Liver (tissue), 8 donors: ENCODE measurements at regions not wholly inside any gene's neighbourhood (a gene's known extent, or its start where the extent isn't known, plus 50 kb on each side); places are given as distances from the start of the nearest gene placed in this dataset.

Source experiments
- DNase-seq: peaks from one replicate; pipeline ENCODE4 v3.0.0-alpha.2; 2017; ENCODE audit warnings: low spot score
- H3K27ac ChIP-seq, 2 donors: one replicate each; pipeline ENCODE4 v1.7.0; 2013; ENCODE audit warnings: inconsistent platforms in 2 of 2, low read length in 2 of 2, control low read depth in 1 of 2, low read depth in 1 of 2, mild to moderate bottlenecking in 1 of 2
- H3K27me3 ChIP-seq, 4 donors: one replicate each; pipeline versions ENCODE4 v1.6.1 to v1.7.0; 2013; ENCODE audit warnings: low read length in 3 of 4, inconsistent platforms in 1 of 4, mild to moderate bottlenecking in 1 of 4, moderate library complexity in 1 of 4; ENCODE audit not compliant: control insufficient read depth in 4 of 4, insufficient read depth in 4 of 4
- H3K36me3 ChIP-seq, 4 donors: one replicate each; pipeline versions ENCODE4 v1.6.1 to v1.7.0; 2013; ENCODE audit warnings: low read length in 3 of 4, mild to moderate bottlenecking in 3 of 4, low read depth in 1 of 4, moderate library complexity in 1 of 4; ENCODE audit not compliant: control insufficient read depth in 4 of 4, insufficient read depth in 3 of 4
- H3K4me1 ChIP-seq, 4 donors: one replicate each; pipeline versions ENCODE4 v1.6.1 to v1.7.0; 2013; ENCODE audit warnings: low read length in 3 of 4, mild to moderate bottlenecking in 3 of 4, moderate library complexity in 1 of 4; ENCODE audit not compliant: control insufficient read depth in 4 of 4, insufficient read depth in 4 of 4
- H3K4me3 ChIP-seq, 3 donors: one replicate each; pipeline versions ENCODE4 v1.6.1 to v1.7.0; 2013; ENCODE audit warnings: low read length in 3 of 3, control low read depth in 1 of 3, low read depth in 1 of 3, mild to moderate bottlenecking in 1 of 3
- H3K9ac ChIP-seq, 2 donors: one replicate each; pipeline ENCODE4 v1.7.0; 2013; ENCODE audit warnings: low read length in 2 of 2, mild to moderate bottlenecking in 2 of 2, moderate library complexity in 2 of 2, control low read depth in 1 of 2, low read depth in 1 of 2
- H3K9me3 ChIP-seq, 4 donors: one replicate each; pipeline versions ENCODE4 v1.6.1 to v1.7.0; 2013; ENCODE audit warnings: low read length in 3 of 4; ENCODE audit not compliant: control insufficient read depth in 4 of 4
- EGR1 ChIP-seq, 2 donors: IDR thresholded peaks; 2 replicates each; pipeline ENCODE4 v1.6.1; 2016 to 2018; ENCODE audit warnings: antibody characterized with exemption in 2 of 2, low read depth in 2 of 2
- FOXA1 ChIP-seq: IDR thresholded peaks from 2 replicates; pipeline ENCODE4 v1.6.1; 2016; ENCODE audit warnings: antibody characterized with exemption
- GABPA ChIP-seq, 2 donors: IDR thresholded peaks in 1 of 2; conservative IDR thresholded peaks in 1 of 2; 2 replicates each; pipeline ENCODE4 v1.6.1; 2016; ENCODE audit warnings: antibody characterized with exemption in 2 of 2, mild to moderate bottlenecking in 1 of 2, moderate library complexity in 1 of 2
- HNF4A ChIP-seq, 2 donors: conservative IDR thresholded peaks; 2 replicates each; pipeline ENCODE4 v1.6.1; 2016; ENCODE audit warnings: antibody characterized with exemption in 2 of 2, mild to moderate bottlenecking in 2 of 2
- HNF4G ChIP-seq: IDR thresholded peaks from 2 replicates; pipeline ENCODE4 v1.6.1; 2016; ENCODE audit warnings: antibody characterized with exemption
- JUND ChIP-seq, 2 donors: IDR thresholded peaks; 2 replicates each; pipeline ENCODE4 v1.6.1; 2016; ENCODE audit warnings: antibody characterized with exemption in 2 of 2
- NR2F2 ChIP-seq: IDR thresholded peaks from 2 replicates; pipeline ENCODE4 v1.6.1; 2016; ENCODE audit warnings: antibody characterized with exemption
- RAD21 ChIP-seq, 2 donors: IDR thresholded peaks; 2 replicates each; pipeline ENCODE4 v1.6.1; 2016; ENCODE audit warnings: antibody characterized with exemption in 2 of 2, mild to moderate bottlenecking in 2 of 2
- RXRA ChIP-seq, 2 donors: IDR thresholded peaks; 2 replicates each; pipeline ENCODE4 v1.6.1; 2017 to 2018; ENCODE audit warnings: antibody characterized with exemption in 2 of 2, mild to moderate bottlenecking in 1 of 2
- SP1 ChIP-seq: IDR thresholded peaks from 2 replicates; pipeline ENCODE4 v1.6.1; 2018; ENCODE audit warnings: antibody characterized with exemption, mild to moderate bottlenecking
- TAF1 ChIP-seq: conservative IDR thresholded peaks from 2 replicates; pipeline ENCODE4 v1.6.1; 2016; ENCODE audit warnings: antibody characterized with exemption, mild to moderate bottlenecking
- YY1 ChIP-seq: IDR thresholded peaks from 2 replicates; pipeline ENCODE4 v1.6.1; 2016; ENCODE audit warnings: antibody characterized with exemption, mild to moderate bottlenecking
- WGBS: extraction: QIAGEN DNeasy Blood & Tissue Kit; methylation state at CpG from one replicate; pipeline ENCODE4 v1.1.7; 2013; 5-methylcytosine and 5-hydroxymethylcytosine counted together
- TF ChIP-seq, protein P1 (sequence below): IDR thresholded peaks from 2 replicates; pipeline ENCODE4 v1.6.1; 2016; ENCODE audit warnings: antibody characterized with exemption
- TF ChIP-seq, protein P2 (sequence below): fragments of 150-350 bp; IDR thresholded peaks from 2 replicates; pipeline ENCODE4 v1.5.1; 2017; ENCODE audit warnings: improper control_type of control experiment, low read depth, low read length; ENCODE audit not compliant: missing input control
- TF ChIP-seq, protein P3 (sequence below): IDR thresholded peaks from 2 replicates; pipeline ENCODE4 v1.6.1; 2016; ENCODE audit warnings: antibody characterized with exemption, mild to moderate bottlenecking
- TF ChIP-seq, protein P4 (sequence below): IDR thresholded peaks from 2 replicates; pipeline ENCODE4 v1.6.1; 2016; ENCODE audit warnings: antibody characterized with exemption
- donor health status: healthy.
- donor health status: healthy.
- donor health status: healthy.
- donor health status: healthy.
- donor health status: healthy.

DNA sequence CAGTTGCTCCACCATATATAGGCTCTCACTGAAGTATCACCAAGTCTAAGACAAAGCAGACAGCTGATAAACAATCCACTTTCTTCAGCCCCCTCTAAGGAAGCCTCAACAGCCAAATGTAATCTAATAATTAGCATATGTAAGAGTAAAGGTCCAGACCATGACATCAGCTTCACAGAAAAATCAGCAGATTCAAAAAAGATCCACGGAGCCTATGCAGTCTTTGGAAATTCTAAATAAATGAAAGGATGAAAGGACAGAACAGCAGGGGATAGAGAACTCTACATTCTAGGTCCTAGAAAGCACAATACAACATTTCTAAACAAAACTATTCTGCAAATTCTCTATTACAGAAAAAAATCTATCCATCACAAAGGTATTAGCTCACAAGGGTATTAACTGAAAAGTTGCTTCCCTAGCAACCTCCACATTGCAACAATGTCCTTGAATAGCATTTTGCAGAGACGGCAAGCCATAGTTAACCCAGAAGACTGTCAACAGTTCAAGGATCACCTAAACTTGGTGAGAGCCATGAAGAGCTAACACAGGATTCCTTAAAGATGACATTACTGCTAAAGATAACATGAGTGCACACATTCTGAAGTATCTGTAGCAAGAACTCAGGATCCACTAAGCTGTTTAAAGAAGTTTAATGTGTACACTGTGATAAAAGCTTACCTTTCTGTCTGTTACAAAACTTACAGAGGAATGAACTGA, 74.3 kb downstream of the SIPA1L2 start:
- WGBS: 82% methylated on average over 2 of the region's 2 CpGs
- Histone ChIP-seq H3K27me3 (no peaks in the 10 kb centered on the region), H3K9ac (no peak overlapping the region), H3K27ac (no peak overlapping the region), H3K4me3 (no peak overlapping the region), H3K36me3 (no peaks in the 10 kb centered on the region), H3K4me1 (no peaks in the 10 kb centered on the region), H3K9me3 (no peaks in the 10 kb centered on the region)
- no peak for DNase-seq
- TF ChIP-seq, protein P1, sequence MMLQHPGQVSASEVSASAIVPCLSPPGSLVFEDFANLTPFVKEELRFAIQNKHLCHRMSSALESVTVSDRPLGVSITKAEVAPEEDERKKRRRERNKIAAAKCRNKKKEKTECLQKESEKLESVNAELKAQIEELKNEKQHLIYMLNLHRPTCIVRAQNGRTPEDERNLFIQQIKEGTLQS: no peak
- TF ChIP-seq FOXA1 (no peak), JUND (IDR thresholded peaks at IDR 0.05) (no peak), HNF4G (no peak), RXRA (IDR thresholded peaks at IDR 0.05) (no peak), HNF4A (conservative IDR thresholded peaks at IDR 0.05) (no peak), SP1 (no peak)
- TF ChIP-seq, protein P2, sequence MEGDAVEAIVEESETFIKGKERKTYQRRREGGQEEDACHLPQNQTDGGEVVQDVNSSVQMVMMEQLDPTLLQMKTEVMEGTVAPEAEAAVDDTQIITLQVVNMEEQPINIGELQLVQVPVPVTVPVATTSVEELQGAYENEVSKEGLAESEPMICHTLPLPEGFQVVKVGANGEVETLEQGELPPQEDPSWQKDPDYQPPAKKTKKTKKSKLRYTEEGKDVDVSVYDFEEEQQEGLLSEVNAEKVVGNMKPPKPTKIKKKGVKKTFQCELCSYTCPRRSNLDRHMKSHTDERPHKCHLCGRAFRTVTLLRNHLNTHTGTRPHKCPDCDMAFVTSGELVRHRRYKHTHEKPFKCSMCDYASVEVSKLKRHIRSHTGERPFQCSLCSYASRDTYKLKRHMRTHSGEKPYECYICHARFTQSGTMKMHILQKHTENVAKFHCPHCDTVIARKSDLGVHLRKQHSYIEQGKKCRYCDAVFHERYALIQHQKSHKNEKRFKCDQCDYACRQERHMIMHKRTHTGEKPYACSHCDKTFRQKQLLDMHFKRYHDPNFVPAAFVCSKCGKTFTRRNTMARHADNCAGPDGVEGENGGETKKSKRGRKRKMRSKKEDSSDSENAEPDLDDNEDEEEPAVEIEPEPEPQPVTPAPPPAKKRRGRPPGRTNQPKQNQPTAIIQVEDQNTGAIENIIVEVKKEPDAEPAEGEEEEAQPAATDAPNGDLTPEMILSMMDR: no peak

DNA sequence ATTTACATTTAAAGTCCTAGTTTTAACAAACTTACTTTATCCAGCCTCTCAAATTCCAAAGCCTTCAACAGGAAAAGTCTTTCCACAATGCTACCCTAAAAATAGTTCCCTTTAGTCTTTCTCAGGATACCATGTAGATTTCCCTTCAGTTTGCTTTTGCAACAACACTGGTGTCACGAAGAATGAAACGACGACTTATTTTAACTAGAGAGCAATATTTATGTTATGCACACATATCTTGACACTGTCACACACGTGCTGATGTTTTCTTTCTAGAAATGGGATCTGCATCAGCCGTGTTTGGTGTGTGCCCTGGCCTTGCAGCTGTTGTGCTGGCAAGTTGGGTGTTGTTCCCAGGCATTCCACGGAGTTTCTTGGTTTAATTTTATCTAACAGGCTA, 75.5 kb downstream of the SIPA1L2 start:
- Histone ChIP-seq H3K4me1 (no peaks in the 10 kb centered on the region), H3K4me3 (no peak overlapping the region), H3K9ac (no peak overlapping the region), H3K9me3 (no peaks in the 10 kb centered on the region), H3K27me3 (no peaks in the 10 kb centered on the region), H3K36me3 (no peaks in the 10 kb centered on the region), H3K27ac (no peak overlapping the region)
- DNase-seq: no peak
- TF ChIP-seq SP1 (no peak), JUND (IDR thresholded peaks at IDR 0.05) (no peak), EGR1 (IDR thresholded peaks at IDR 0.05; ENCODE audit: low read depth in 2 of 2) (no peak), GABPA (IDR thresholded peaks at IDR 0.05 in 1 of 2, conservative IDR thresholded peaks at IDR 0.05 in 1 of 2) (no peak), TAF1 (no peak), HNF4A (conservative IDR thresholded peaks at IDR 0.05) (no peak), YY1 (no peak), RAD21 (IDR thresholded peaks at IDR 0.05) (no peak), FOXA1 (no peak), NR2F2 (no peak), RXRA (IDR thresholded peaks at IDR 0.05) (no peak)
- TF ChIP-seq, protein P3, sequence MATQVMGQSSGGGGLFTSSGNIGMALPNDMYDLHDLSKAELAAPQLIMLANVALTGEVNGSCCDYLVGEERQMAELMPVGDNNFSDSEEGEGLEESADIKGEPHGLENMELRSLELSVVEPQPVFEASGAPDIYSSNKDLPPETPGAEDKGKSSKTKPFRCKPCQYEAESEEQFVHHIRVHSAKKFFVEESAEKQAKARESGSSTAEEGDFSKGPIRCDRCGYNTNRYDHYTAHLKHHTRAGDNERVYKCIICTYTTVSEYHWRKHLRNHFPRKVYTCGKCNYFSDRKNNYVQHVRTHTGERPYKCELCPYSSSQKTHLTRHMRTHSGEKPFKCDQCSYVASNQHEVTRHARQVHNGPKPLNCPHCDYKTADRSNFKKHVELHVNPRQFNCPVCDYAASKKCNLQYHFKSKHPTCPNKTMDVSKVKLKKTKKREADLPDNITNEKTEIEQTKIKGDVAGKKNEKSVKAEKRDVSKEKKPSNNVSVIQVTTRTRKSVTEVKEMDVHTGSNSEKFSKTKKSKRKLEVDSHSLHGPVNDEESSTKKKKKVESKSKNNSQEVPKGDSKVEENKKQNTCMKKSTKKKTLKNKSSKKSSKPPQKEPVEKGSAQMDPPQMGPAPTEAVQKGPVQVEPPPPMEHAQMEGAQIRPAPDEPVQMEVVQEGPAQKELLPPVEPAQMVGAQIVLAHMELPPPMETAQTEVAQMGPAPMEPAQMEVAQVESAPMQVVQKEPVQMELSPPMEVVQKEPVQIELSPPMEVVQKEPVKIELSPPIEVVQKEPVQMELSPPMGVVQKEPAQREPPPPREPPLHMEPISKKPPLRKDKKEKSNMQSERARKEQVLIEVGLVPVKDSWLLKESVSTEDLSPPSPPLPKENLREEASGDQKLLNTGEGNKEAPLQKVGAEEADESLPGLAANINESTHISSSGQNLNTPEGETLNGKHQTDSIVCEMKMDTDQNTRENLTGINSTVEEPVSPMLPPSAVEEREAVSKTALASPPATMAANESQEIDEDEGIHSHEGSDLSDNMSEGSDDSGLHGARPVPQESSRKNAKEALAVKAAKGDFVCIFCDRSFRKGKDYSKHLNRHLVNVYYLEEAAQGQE: no peak
- TF ChIP-seq, protein P4, sequence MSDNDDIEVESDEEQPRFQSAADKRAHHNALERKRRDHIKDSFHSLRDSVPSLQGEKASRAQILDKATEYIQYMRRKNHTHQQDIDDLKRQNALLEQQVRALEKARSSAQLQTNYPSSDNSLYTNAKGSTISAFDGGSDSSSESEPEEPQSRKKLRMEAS: no peak
- TF ChIP-seq, protein P2: no peak
- TF ChIP-seq, protein P1: no peak
- 74% methylated on average over 6 of the region's 6 CpGs for WGBS
